SIG-M5 treated with dmso at 0.1 percent for 504 hours (cell line): ENCODE measurements at regions not wholly inside any gene's neighbourhood (a gene's known extent, or its start where the extent isn't known, plus 50 kb on each side); places are given as distances from the start of the nearest gene placed in this dataset.
"Not testable (repeated sequence)": the region's sequence is repeated elsewhere in the genome, so short reads cannot be mapped to it uniquely, and the experiment has no call there.

Source experiments
- DNase-seq: peaks from one replicate; lab custom pipeline; 2025; ENCODE audit not compliant: unreplicated experiment; lab: John Stamatoyannopoulos, UW

- DNase-seq, result no peak
Observed at GRCh38 chr2:5195636-5196035, 496.5 kb upstream of the SOX11 start.

- DNase-seq, result no peak
Observed at GRCh38 chr2:5203134-5203755, 488.9 kb upstream of the SOX11 start.

- not testable (repeated sequence) for DNase-seq
Observed at GRCh38 chr2:5206742-5207141, 485.4 kb upstream of the SOX11 start.

- no peak for DNase-seq
Observed at GRCh38 chr2:5215989-5216607, 476.1 kb upstream of the SOX11 start.

- no peak for DNase-seq
Observed at GRCh38 chr2:5227062-5227699, 465.0 kb upstream of the SOX11 start.

GRCh38 chr2:5229574-5229973, 462.6 kb upstream of the SOX11 start:
- no peak for DNase-seq

GRCh38 chr2:5230444-5230843, 461.7 kb upstream of the SOX11 start:
- no peak for DNase-seq

GRCh38 chr2:5230855-5231254, 461.3 kb upstream of the SOX11 start:
- no peak for DNase-seq

- no peak for DNase-seq
Observed at GRCh38 chr2:5231287-5231686, 460.9 kb upstream of the SOX11 start.

GRCh38 chr2:5234563-5234962, 457.6 kb upstream of the SOX11 start:
- no peak for DNase-seq

GRCh38 chr2:5235701-5236100, 456.5 kb upstream of the SOX11 start:
- no peak for DNase-seq

- DNase-seq, result no peak
Observed at GRCh38 chr2:5236249-5236648, 455.9 kb upstream of the SOX11 start.

GRCh38 chr2:5242751-5243150, 449.4 kb upstream of the SOX11 start:
- DNase-seq, result no peak

GRCh38 chr2:5250482-5250881, 441.7 kb upstream of the SOX11 start:
- no peak for DNase-seq

- DNase-seq, result no peak
Observed at GRCh38 chr2:5253263-5253662, 438.9 kb upstream of the SOX11 start.

GRCh38 chr2:5254791-5255332, 437.3 kb upstream of the SOX11 start:
- DNase-seq, result no peak

GRCh38 chr2:5263291-5263690, 428.9 kb upstream of the SOX11 start:
- no peak for DNase-seq

- DNase-seq, result no peak
Observed at GRCh38 chr2:5264361-5264760, 427.8 kb upstream of the SOX11 start.

GRCh38 chr2:5285061-5285460, 407.1 kb upstream of the SOX11 start:
- DNase-seq, result no peak

- DNase-seq, result no peak
Observed at GRCh38 chr2:5285872-5286769, 406.1 kb upstream of the SOX11 start.
